ENCODE measurements at regions not wholly inside any gene's neighbourhood (a gene's known extent, or its start where the extent isn't known, plus 50 kb on each side); places are given as distances from the start of the nearest gene placed in this dataset.

DNA sequence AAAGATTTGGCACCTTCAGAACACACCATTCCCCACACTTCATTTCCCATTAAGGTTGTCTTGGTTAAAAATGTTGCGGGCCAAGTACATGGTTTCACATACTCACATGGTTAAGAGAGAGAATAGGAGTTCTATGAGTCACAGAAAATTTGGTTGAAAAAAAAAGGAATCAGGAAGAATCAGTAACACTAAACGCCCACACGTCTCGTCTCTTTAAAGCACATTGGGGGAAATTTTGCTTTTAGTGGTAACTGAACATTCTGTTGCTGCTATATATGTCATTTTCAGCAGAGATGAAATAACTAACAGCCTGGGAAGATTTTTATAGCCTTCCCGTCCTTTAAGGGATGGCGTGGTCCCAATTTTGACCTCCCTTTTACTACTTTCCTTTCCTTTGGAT is 132.9 kb upstream of the ERG start:
- no peaks in the 10 kb centered on the region for H3K36me3 ChIP-seq (ENCODE audit: low read length)
- H4K20me1 ChIP-seq (ENCODE audit: low read depth, low read length), result no peaks in the 10 kb centered on the region
- H3K79me2 ChIP-seq (ENCODE audit: insufficient read depth, low read length), result no peaks in the 10 kb centered on the region
- H3K4me2 ChIP-seq (ENCODE audit: low read depth, low read length, poor library complexity, severe bottlenecking), result no peak overlapping the region
- no peak for TF ChIP-seq EZH2phosphoT487 (conservative IDR thresholded peaks at IDR 0.05; ENCODE audit: low read length)
- TF ChIP-seq, protein P1, sequence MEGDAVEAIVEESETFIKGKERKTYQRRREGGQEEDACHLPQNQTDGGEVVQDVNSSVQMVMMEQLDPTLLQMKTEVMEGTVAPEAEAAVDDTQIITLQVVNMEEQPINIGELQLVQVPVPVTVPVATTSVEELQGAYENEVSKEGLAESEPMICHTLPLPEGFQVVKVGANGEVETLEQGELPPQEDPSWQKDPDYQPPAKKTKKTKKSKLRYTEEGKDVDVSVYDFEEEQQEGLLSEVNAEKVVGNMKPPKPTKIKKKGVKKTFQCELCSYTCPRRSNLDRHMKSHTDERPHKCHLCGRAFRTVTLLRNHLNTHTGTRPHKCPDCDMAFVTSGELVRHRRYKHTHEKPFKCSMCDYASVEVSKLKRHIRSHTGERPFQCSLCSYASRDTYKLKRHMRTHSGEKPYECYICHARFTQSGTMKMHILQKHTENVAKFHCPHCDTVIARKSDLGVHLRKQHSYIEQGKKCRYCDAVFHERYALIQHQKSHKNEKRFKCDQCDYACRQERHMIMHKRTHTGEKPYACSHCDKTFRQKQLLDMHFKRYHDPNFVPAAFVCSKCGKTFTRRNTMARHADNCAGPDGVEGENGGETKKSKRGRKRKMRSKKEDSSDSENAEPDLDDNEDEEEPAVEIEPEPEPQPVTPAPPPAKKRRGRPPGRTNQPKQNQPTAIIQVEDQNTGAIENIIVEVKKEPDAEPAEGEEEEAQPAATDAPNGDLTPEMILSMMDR (IDR thresholded peaks at IDR 0.05; ENCODE audit: insufficient read depth, low read length, poor library complexity, severe bottlenecking), result no peak
- H3K27me3 ChIP-seq (ENCODE audit: low read length), result no peaks in the 10 kb centered on the region
- H2AFZ ChIP-seq (ENCODE audit: low read depth, low read length, severe bottlenecking), result no peak overlapping the region
- H3K4me3 ChIP-seq (ENCODE audit: insufficient read depth, low read length, poor library complexity, severe bottlenecking), result no peak overlapping the region
- H3K27ac ChIP-seq (ENCODE audit: low read depth, low read length), result no peak overlapping the region
- no peak overlapping the region for H3K9ac ChIP-seq (ENCODE audit: low read length)
- 0 out of 2 replicates have a peak, but pooled peaks cover 4% of the 10 kb centered on the region for H3K9me3 ChIP-seq (ENCODE audit: insufficient read depth, low read length)
- H3F3A ChIP-seq (ENCODE audit: insufficient read depth), result no peaks in the 10 kb centered on the region
- no peaks in the 10 kb centered on the region for H3K9me2 ChIP-seq (replicated peaks; ENCODE audit: insufficient read depth, low read length)

DNA sequence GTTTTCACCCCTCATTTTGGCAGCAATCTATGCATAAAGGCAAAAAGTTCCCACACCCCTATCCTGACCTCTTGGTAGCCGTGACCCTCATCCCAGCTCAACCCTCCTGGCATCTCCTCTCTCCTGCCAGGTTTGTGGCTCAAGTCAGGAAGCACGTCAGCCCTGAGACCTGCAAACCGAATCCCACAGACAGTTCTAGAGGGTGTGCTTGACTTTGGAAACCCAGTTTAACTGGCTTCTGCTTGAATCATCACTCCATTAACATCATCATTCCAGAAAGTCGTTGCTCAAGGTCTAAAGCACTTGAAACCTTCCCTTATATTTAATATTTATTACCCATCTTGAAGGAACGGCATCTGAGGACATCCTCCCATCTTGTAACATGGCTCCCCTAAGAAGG is 133.4 kb upstream of the ERG start:
- Histone ChIP-seq H3K27me3 (ENCODE audit: low read length) (no peaks in the 10 kb centered on the region), H3K79me2 (ENCODE audit: insufficient read depth, low read length) (no peaks in the 10 kb centered on the region), H3K9ac (ENCODE audit: low read length) (no peak overlapping the region), H2AFZ (ENCODE audit: low read depth, low read length, severe bottlenecking) (no peak overlapping the region), H3K36me3 (ENCODE audit: low read length) (no peaks in the 10 kb centered on the region), H3K9me3 (ENCODE audit: insufficient read depth, low read length) (0 out of 2 replicates have a peak, but pooled peaks cover 4% of the 10 kb centered on the region), H3K4me3 (ENCODE audit: insufficient read depth, low read length, poor library complexity, severe bottlenecking) (no peak overlapping the region), H3K27ac (ENCODE audit: low read depth, low read length) (no peak overlapping the region), H4K20me1 (ENCODE audit: low read depth, low read length) (no peaks in the 10 kb centered on the region), H3K4me2 (ENCODE audit: low read depth, low read length, poor library complexity, severe bottlenecking) (no peak overlapping the region), H3F3A (ENCODE audit: insufficient read depth) (no peaks in the 10 kb centered on the region), H3K9me2 (replicated peaks; ENCODE audit: insufficient read depth, low read length) (no peaks in the 10 kb centered on the region)
- TF ChIP-seq EZH2phosphoT487 (conservative IDR thresholded peaks at IDR 0.05; ENCODE audit: low read length), result no peak
- TF ChIP-seq, protein P1 (IDR thresholded peaks at IDR 0.05; ENCODE audit: insufficient read depth, low read length, poor library complexity, severe bottlenecking), result no peak

DNA sequence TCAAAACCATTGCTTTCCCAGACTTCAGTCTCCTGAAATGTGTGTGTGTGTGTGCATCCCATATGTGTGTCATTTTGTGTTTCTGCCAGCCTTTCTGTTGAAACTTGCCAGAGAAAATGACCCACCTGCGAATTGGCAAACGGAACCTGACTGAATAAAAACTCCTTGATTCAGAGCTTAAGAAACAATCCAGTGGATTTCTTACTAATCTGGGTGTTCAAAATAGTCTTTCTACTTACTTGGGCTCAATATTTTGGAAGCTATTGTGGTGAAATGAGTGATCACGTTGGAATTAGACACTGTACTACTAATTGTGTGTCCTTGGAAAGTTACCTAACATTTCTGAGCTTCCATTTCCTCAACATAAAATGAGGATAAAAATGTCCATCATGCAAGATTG is 138.9 kb upstream of the ERG start:
- no peaks in the 10 kb centered on the region for H3K36me3 ChIP-seq (ENCODE audit: low read length)
- H3K9me2 ChIP-seq (replicated peaks; ENCODE audit: insufficient read depth, low read length), result no peaks in the 10 kb centered on the region
- no peaks in the 10 kb centered on the region for H3F3A ChIP-seq (ENCODE audit: insufficient read depth)
- H2AFZ ChIP-seq (ENCODE audit: low read depth, low read length, severe bottlenecking), result no peak overlapping the region
- no peaks in the 10 kb centered on the region for H3K27me3 ChIP-seq (ENCODE audit: low read length)
- no peak overlapping the region for H3K4me2 ChIP-seq (ENCODE audit: low read depth, low read length, poor library complexity, severe bottlenecking)
- H3K27ac ChIP-seq (ENCODE audit: low read depth, low read length), result no peak overlapping the region
- no peak overlapping the region for H3K4me3 ChIP-seq (ENCODE audit: insufficient read depth, low read length, poor library complexity, severe bottlenecking)
- H4K20me1 ChIP-seq (ENCODE audit: low read depth, low read length), result no peaks in the 10 kb centered on the region
- H3K9me3 ChIP-seq (ENCODE audit: insufficient read depth, low read length), result 0 out of 2 replicates have a peak, but pooled peaks cover 4% of the 10 kb centered on the region
- no peak overlapping the region for H3K9ac ChIP-seq (ENCODE audit: low read length)
- no peaks in the 10 kb centered on the region for H3K79me2 ChIP-seq (ENCODE audit: insufficient read depth, low read length)
- TF ChIP-seq, protein P1 (IDR thresholded peaks at IDR 0.05; ENCODE audit: insufficient read depth, low read length, poor library complexity, severe bottlenecking), result no peak
- no peak for TF ChIP-seq EZH2phosphoT487 (conservative IDR thresholded peaks at IDR 0.05; ENCODE audit: low read length)

Data from SU-DHL-6 (cell line).